Epithelial cell of esophagus (primary cell): ENCODE measurements at regions not wholly inside any gene's neighbourhood (a gene's known extent, or its start where the extent isn't known, plus 50 kb on each side); places are given as distances from the start of the nearest gene placed in this dataset.

Experiments
- DNase-seq: peaks from one replicate; pipeline ENCODE4 v3.0.0; 2010; ENCODE audit warnings: low read depth
- H3K4me3 ChIP-seq: 2 replicates; pipeline ENCODE4 v1.5.1; 2011; ENCODE audit warnings: mild to moderate bottlenecking, low read length, control low read depth
- CTCF ChIP-seq: IDR thresholded peaks from 2 replicates; pipeline ENCODE4 v1.5.1; 2011; ENCODE audit warnings: low read depth, mild to moderate bottlenecking, low read length, control low read depth, inconsistent platforms; ENCODE audit not compliant: insufficient read depth; ENCODE audit errors: missing control alignments

- TF ChIP-seq CTCF: no peak
- DNase-seq: no peak
These were observed 394.1 kb downstream of the MN1 start for GRCh38 chr22:27407369-27407985.

GRCh38 chr22:27408068-27408467 lies 393.5 kb downstream of the MN1 start:
- TF ChIP-seq CTCF: no peak
- DNase-seq: no peak

More at GRCh38 chr22:27407369-27407985, 394.1 kb downstream of the MN1 start:
- H3K4me3 ChIP-seq: no peak overlapping the region

GRCh38 chr22:27409299-27409698 lies 392.3 kb downstream of the MN1 start:
- DNase-seq: peak; percentile 29
- H3K4me3 ChIP-seq: no peak overlapping the region
- peak; percentile 34 for TF ChIP-seq CTCF

More at GRCh38 chr22:27408068-27408467, 393.5 kb downstream of the MN1 start:
- no peak overlapping the region for H3K4me3 ChIP-seq

GRCh38 chr22:27412866-27413445 lies 388.6 kb downstream of the MN1 start:
- TF ChIP-seq CTCF: no peak
- H3K4me3 ChIP-seq: no peak overlapping the region
- peak; percentile 92 for DNase-seq

GRCh38 chr22:27413702-27414101 lies 387.9 kb downstream of the MN1 start:
- no peak for TF ChIP-seq CTCF
- H3K4me3 ChIP-seq: no peak overlapping the region

GRCh38 chr22:27416511-27417420 lies 384.8 kb downstream of the MN1 start:
- DNase-seq: peak; percentile 90
- no peak overlapping the region for H3K4me3 ChIP-seq
- TF ChIP-seq CTCF: peak; percentile 16

More at GRCh38 chr22:27413702-27414101, 387.9 kb downstream of the MN1 start:
- DNase-seq: no peak
